ENCODE measurements at regions not wholly inside any gene's neighbourhood (a gene's known extent, or its start where the extent isn't known, plus 50 kb on each side); places are given as distances from the start of the nearest gene placed in this dataset.

- TF ChIP-seq CTCF (IDR thresholded peaks at IDR 0.05): no peak
- TF ChIP-seq POLR2AphosphoS5 (IDR thresholded peaks at IDR 0.05): no peak
- TF ChIP-seq POLR2A (IDR thresholded peaks at IDR 0.05): no peak
Measured at GRCh38 chr4:101655005-101655404, 135.5 kb upstream of the BANK1 start.

Data from transverse colon (tissue), 4 donors.